ENCODE measurements at regions not wholly inside any gene's neighbourhood (a gene's known extent, or its start where the extent isn't known, plus 50 kb on each side); places are given as distances from the start of the nearest gene placed in this dataset.

DNA sequence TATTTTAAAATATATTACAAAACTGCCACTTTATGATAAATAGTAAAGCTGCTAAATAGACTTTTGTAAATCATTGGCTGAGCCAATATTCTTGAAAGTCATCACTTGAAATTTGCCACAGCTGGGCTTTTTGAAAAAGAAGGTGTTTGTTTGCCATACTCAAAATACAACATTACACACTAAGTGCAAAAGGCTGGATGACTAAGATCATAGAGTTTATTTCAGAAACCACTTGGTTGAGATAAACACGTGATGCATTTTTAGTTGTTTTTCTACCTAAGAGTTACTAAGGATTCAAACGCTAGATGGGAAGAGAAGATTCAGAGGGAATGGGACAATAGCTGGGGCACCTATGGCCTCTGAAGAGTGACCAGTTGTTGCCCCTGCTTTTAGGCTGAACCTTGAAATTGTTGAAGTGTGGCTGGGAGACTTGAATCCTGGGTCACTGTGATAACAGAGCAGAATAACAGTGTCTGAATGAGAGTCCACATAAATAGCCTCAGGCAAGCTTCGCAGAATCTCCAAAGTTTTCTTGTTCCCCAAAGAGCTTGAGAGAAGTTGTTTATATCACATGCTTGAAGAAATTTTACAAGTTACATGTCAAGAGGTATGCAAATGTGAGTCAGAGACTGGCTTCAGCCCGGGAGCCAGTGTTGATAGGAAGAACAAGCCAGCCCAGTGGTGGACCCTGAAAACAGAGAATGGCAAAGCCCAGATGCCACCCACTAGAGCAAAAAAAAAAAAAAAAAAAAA is 409.8 kb downstream of the GPD2 start:
- TF ChIP-seq CTCF (IDR thresholded peaks at IDR 0.05; ENCODE audit: insufficient read depth, low read depth, low read length), result no peak
- TF ChIP-seq EZH2 (IDR thresholded peaks at IDR 0.05; ENCODE audit: insufficient read depth, low read length), result no peak

Data from astrocyte (in vitro differentiated cells and primary cell).